ENCODE measurements at regions not wholly inside any gene's neighbourhood (a gene's known extent, or its start where the extent isn't known, plus 50 kb on each side); places are given as distances from the start of the nearest gene placed in this dataset.

DNA sequence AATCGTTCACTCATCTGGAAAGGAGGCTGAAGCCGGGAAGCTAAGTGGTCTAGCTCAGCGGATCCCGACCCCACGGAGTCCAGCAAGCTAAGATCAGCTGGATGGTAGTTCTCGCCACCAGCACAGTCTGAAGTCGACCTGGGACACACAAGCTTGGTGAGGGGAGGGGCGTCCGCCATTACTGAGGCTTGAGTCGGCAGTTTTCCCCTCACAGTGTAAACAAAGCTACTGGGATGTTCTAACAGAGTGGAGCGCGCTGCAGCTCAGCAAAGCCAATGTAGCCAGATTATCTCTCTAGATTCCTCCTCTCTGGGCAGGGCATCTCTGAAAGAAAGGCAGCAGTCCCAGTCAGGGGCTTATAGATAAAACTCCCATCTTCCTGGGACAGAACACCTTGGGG is 555.4 kb downstream of the BCOR start:
- POLR2A ChIA-PET (ENCODE audit: unreplicated experiment): no interaction called here
- TF ChIP-seq RCOR1 (IDR thresholded peaks at IDR 0.05; ENCODE audit: insufficient replicate concordance, low read length): no peak
- TF ChIP-seq POLR2A (IDR thresholded peaks at IDR 0.05; ENCODE audit: low read depth, low read length): no peak
- TF ChIP-seq NFE2L2 (IDR thresholded peaks at IDR 0.05; ENCODE audit: low read depth, low read length): no peak
- TF ChIP-seq FOS (IDR thresholded peaks at IDR 0.05; ENCODE audit: low read depth, low read length): no peak
- no peak for TF ChIP-seq CEBPB (IDR thresholded peaks at IDR 0.05; ENCODE audit: low read depth, low read length)
- no peak for TF ChIP-seq MXI1 (IDR thresholded peaks at IDR 0.05; ENCODE audit: borderline replicate concordance, low read depth, low read length)
- no peak for TF ChIP-seq RFX5 (IDR thresholded peaks at IDR 0.05; ENCODE audit: low read depth, low read length)
- no peak for TF ChIP-seq MAFK (IDR thresholded peaks at IDR 0.05; ENCODE audit: low read depth, low read length)
- TF ChIP-seq, protein P1, sequence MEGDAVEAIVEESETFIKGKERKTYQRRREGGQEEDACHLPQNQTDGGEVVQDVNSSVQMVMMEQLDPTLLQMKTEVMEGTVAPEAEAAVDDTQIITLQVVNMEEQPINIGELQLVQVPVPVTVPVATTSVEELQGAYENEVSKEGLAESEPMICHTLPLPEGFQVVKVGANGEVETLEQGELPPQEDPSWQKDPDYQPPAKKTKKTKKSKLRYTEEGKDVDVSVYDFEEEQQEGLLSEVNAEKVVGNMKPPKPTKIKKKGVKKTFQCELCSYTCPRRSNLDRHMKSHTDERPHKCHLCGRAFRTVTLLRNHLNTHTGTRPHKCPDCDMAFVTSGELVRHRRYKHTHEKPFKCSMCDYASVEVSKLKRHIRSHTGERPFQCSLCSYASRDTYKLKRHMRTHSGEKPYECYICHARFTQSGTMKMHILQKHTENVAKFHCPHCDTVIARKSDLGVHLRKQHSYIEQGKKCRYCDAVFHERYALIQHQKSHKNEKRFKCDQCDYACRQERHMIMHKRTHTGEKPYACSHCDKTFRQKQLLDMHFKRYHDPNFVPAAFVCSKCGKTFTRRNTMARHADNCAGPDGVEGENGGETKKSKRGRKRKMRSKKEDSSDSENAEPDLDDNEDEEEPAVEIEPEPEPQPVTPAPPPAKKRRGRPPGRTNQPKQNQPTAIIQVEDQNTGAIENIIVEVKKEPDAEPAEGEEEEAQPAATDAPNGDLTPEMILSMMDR (conservative IDR thresholded peaks at IDR 0.05; ENCODE audit: low read depth, low read length): no peak
- TF ChIP-seq, protein P2, sequence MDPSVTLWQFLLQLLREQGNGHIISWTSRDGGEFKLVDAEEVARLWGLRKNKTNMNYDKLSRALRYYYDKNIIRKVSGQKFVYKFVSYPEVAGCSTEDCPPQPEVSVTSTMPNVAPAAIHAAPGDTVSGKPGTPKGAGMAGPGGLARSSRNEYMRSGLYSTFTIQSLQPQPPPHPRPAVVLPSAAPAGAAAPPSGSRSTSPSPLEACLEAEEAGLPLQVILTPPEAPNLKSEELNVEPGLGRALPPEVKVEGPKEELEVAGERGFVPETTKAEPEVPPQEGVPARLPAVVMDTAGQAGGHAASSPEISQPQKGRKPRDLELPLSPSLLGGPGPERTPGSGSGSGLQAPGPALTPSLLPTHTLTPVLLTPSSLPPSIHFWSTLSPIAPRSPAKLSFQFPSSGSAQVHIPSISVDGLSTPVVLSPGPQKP (IDR thresholded peaks at IDR 0.05; ENCODE audit: borderline replicate concordance, low read depth, low read length): no peak
- no peak overlapping the region for H2AK9ac ChIP-seq (replicated peaks; ENCODE audit: low read depth, low read length, poor library complexity)
- no peak overlapping the region for H3K14ac ChIP-seq (replicated peaks; ENCODE audit: low read depth, low read length)
- no peak overlapping the region for H2BK120ac ChIP-seq (ENCODE audit: low read depth, low read length)
- H3K27me3 ChIP-seq (ENCODE audit: control insufficient read depth, insufficient read depth, low read length): peaks cover 4% of the 10 kb centered on the region; the same call in 1 of the 2 replicates
- 70% methylated on average over 3 of the region's 12 CpGs; no CpG with 5 or more reads in 1 of the 2 experiments for WGBS, 2 experiments (ENCODE audit: extremely low coverage in 2 of 2, insufficient read length in 1 of 2)
- H3K56ac ChIP-seq (ENCODE audit: extremely low read depth, insufficient read depth, low read length): no peak overlapping the region
- H2BK20ac ChIP-seq (ENCODE audit: low read depth, low read length): no peak overlapping the region
- CTCF ChIA-PET: no interaction called here
- BruUV-seq (replicated peaks): no TSS peak
- no peak for DNase-seq
- H3K4ac ChIP-seq (ENCODE audit: low read depth, low read length): no peak overlapping the region
- no peak overlapping the region for H4K91ac ChIP-seq (ENCODE audit: insufficient read depth, low read depth, low read length)
- H3K18ac ChIP-seq (ENCODE audit: low read depth, low read length): no peak overlapping the region
- H3K9me3 ChIP-seq (ENCODE audit: control insufficient read depth, insufficient read depth, low read length): no peaks in the 10 kb centered on the region
- H4K5ac ChIP-seq (ENCODE audit: low read depth, low read length): no peak overlapping the region
- no peak overlapping the region for H4K8ac ChIP-seq (ENCODE audit: low read depth in 2 of 2, low read length in 2 of 2)
- intact Hi-C loops (cut with micrococcal nuclease): no loop called here
- H3K9ac ChIP-seq (ENCODE audit: low read depth, low read length): no peak overlapping the region
- in situ Hi-C loops (cut with MboI; ENCODE audit: low sequenced_read_pairs): no loop called here
- no peaks in the 10 kb centered on the region for H3K36me3 ChIP-seq (ENCODE audit: control insufficient read depth, insufficient read depth, low read length)
- H3K27ac ChIP-seq (ENCODE audit: insufficient read depth, low read length): no peak overlapping the region
- no peak overlapping the region for H3K4me3 ChIP-seq (ENCODE audit: insufficient read depth, low read depth, low read length)
- H3K4me1 ChIP-seq (ENCODE audit: control insufficient read depth, insufficient read depth, low read length): no peaks in the 10 kb centered on the region
- no peak overlapping the region for H3K23ac ChIP-seq (ENCODE audit: low read depth, low read length)
- H2BK15ac ChIP-seq (ENCODE audit: low read depth, low read length): no peak overlapping the region
- ATAC-seq (ENCODE audit: low read depth): no peak
- dilution Hi-C loops (cut with HindIII; ENCODE audit: low sequenced_read_pairs, unreplicated experiment): no loop called here
- no peak overlapping the region for H3K4me2 ChIP-seq (ENCODE audit: low read depth, low read length)
- H2AFZ ChIP-seq (replicated peaks; ENCODE audit: low read length, poor library complexity): no peak overlapping the region
- H3K9me1 ChIP-seq (ENCODE audit: insufficient read depth, low read length): no peaks in the 10 kb centered on the region
- H2AK5ac ChIP-seq (ENCODE audit: low read depth, low read length): no peak overlapping the region
- H4K20me1 ChIP-seq (ENCODE audit: insufficient read depth, low read length): no peaks in the 10 kb centered on the region
- H3K79me1 ChIP-seq (ENCODE audit: low read depth in 1 of 2, low read length in 2 of 2): no peaks in the 10 kb centered on the region
- no peak overlapping the region for H2BK5ac ChIP-seq (ENCODE audit: low read depth, low read length, poor library complexity, severe bottlenecking)

Data from IMR-90 (cell line).